ENCODE measurements at regions not wholly inside any gene's neighbourhood (a gene's known extent, or its start where the extent isn't known, plus 50 kb on each side); places are given as distances from the start of the nearest gene placed in this dataset.

DNA sequence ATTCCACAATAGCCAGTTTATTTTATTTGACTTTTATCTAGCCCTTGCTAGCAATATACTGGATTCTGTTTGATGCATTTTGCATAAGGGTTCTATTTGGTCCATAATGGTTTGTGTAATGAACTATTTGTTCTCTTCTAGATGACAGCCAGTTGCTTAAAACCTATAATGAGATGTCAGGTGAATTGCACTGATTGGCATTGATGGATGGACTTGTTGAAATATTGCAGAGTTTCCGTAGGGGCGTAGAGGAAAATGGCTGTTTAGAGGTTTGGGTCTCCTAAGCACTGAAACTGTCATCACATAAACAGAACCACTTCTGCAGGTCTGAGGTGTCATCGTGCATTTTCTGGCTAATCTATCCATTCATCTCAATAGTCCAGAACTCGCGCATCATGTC is 124.9 kb upstream of the HDAC9 start:
- no peak for DNase-seq

- DNase-seq, result no peak
These were observed 116.5 kb upstream of the HDAC9 start for GRCh38 chr7:18378989-18379605.

DNA sequence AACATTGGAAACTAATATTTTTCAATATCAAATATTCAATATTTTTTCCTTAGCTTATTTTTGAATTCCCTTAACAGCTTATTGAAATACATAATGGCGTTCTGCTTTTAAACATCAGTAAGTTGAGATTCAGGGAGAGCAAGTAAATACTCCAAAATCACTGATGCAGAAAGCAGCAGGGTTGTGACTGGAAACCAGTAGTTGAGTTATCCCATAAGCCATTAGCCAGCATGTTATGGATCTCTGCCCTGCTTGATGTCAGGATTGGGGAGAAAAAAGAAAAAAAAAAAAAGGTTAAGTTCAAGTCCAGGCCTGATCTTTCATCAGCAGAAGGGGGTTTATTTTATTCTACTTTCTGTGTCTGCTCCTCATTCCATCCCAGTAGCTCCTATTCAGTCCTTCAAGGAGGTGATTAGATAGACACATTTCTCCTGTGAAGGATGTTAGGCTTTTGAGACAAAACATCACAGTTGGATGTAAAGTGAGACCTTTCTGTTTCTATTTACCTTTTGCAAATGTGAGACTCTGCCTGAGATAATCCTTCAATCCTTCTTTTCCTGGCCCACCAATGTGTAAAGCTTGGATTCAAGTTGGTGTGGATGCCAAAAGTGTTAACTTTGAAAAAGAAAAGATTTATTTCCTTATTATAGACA is 110.9 kb upstream of the HDAC9 start:
- no peak for DNase-seq

DNA sequence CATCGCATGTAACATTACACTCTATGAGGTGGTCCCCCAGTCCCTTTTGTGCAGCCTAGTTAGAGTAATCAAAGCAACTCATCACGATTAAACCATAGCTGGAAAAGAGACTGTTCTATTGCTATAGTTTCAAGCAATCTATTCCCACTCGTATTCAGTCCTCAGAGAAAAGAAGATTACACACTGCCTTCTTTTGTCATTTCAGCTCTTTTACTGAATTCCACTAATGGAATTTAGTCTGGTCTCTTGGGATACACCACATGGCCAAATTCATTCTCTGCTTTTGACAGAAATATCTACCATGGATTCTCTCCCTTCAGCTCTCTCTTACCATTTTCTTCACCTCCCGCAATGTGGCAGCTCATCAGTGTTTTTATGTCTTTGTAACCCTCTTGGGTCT is 108.9 kb upstream of the HDAC9 start:
- no peak for DNase-seq

DNA sequence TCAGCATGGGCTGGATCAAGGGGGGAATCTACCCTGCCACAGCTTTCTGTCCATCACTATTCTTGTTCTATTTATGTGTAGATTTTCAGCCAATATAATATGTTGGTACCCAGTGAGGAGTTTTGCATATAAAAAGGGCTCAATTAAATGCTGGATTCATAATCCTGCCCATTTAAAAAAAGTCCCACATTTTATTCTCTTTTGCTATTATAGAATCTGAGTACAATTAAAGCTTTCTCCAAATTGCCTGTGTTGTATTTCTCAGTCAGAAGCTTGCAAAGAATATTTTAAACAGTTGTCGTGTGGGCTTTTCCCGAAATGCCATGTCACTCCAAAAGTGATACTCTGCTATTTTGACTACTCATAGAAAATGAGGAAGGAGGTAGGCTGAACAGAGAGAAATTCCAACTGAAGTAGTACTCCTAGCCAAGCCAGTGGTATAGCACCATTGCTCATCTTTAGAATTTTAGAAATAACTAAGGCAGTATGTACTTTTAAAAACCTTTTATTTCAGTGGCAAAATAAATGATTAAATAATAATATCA is 108.3 kb upstream of the HDAC9 start:
- no peak for DNase-seq

- no peak for DNase-seq
These were observed 105.0 kb upstream of the HDAC9 start for GRCh38 chr7:18390535-18390907.

DNA sequence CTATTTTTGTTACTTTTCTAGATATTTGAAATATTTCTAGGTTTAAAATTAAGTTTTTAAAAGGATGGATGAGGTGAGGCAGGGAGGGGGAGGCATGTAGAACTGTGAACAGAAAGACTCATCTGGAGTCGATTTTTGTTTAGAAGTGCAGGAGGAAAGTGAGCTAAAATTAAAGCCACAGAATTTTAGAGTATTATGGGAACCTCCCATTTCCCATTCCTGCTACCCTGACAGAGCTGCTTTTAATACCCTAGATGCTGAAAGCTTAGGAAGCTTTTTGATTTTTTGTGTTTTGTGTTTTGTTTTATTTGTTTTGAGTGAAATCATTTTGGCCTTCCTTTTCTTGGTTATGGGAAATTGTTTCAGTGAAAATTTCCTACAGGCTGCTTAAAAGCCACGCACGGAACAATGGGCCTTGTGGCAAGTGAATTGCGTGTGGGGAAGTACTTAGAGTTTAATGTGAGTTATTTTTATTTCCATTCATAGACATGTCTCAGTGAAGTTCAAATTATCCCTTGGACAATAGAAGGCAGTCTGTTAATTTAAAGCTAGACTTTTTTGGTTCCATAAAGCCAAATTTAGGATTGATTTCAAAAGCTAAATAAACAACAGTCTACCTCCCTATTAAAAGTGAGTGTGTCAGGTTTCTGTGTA is 102.0 kb upstream of the HDAC9 start:
- no peak for DNase-seq

- DNase-seq, result no peak
These were observed 99.7 kb upstream of the HDAC9 start for GRCh38 chr7:18395868-18396267.

GRCh38 chr7:18396953-18397352 is 98.6 kb upstream of the HDAC9 start:
- DNase-seq, result no peak

- DNase-seq, result no peak
These were observed 95.9 kb upstream of the HDAC9 start for GRCh38 chr7:18399436-18400235.

GRCh38 chr7:18400275-18400674 is 95.3 kb upstream of the HDAC9 start:
- DNase-seq, result no peak

GRCh38 chr7:18400726-18401125 is 94.8 kb upstream of the HDAC9 start:
- DNase-seq, result no peak

DNA sequence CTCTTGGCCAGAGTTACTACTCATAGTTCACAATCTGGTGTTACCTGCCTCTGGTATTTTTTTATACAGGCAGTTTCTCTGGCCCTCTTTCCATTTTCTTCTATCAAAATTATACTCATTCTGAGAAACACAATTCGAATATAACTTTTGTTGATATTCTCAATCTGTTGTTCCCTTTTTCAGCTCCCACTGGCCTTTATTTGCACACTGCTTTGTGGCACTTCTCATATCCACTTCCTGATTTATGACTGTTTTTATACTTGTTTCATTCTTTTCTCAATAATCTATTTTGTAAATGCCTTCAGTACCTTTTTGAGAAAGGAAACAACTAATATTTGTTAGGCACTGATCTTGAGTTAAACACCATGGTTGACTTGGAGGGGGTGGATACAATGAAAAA is 93.8 kb upstream of the HDAC9 start:
- DNase-seq, result no peak

- DNase-seq, result no peak
These were observed 92.9 kb upstream of the HDAC9 start for GRCh38 chr7:18402488-18403183.

DNA sequence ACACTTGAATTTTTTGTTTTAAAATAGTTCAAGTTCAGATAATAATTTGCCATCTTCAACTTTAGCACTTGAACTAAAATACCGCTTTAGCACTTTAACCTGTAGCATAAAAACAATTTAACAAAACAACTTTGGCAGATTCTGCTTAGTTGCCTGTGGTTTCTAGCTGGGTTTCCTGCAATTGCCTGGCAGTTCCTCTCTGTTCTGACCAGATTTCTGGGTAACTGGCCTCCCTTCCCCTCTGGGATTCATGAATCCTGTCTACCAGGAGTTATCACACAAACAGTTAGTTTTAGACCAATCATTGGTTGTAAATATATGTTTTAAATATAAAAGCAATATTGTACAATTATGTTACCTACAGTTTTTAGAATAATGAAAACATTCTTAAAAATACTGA is 89.8 kb upstream of the HDAC9 start:
- no peak for DNase-seq

DNA sequence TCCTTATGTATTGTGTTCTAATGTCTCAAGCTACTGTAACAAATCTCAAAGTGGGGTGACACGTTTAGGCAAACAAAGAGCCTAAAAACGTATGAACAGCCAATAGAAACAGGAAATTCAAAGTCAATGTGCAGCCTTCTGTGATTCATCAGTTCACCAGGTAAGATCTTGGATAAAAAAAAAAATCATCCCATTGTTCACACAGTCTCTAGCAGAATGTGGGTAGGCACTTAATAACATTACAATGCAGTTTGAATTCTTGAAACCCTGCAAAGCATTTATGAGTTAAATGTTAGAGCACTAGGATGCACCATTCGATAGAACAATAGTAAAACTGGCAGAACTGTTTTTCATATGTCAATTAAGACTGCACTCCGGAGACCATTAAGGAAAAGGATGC is 88.2 kb upstream of the HDAC9 start:
- no peak for DNase-seq

DNA sequence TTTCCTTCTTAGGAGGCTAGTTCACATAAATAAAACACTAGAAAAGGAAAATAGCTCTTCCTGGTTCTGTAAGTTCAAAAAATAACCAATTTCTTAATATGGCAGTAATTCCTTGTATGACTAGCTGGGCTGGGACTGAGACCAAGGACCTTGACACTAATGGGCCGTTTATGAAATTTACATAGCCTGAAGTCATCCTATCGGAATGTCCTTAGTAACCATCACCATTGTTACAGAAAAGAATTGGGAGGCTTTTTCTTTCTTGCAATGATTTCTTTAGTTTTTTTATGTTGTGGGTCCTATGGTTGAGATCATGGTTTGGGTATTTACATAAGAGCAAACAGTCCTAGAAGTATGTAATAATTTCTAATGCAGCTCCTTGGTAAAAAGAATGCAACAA is 87.1 kb upstream of the HDAC9 start:
- DNase-seq, result no peak

DNA sequence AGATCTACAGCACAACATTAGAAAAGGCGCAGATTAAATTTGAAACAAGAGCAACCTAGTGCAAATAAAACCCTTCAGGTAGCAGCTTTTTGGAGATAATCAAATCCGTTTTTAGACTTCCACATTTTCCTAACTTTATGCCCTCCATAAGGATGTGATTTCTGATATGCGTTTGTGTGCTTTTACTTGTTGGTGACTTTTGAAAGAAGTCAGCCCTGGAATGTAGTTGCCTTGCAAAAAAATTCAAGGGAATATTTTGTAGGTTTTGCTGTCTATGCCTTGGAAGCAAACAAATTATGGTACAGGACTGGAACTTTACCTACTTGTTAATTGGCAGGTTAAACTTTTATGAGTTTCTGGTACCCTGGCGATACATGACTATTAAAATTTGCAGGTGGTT is 86.7 kb upstream of the HDAC9 start:
- DNase-seq, result no peak

DNA sequence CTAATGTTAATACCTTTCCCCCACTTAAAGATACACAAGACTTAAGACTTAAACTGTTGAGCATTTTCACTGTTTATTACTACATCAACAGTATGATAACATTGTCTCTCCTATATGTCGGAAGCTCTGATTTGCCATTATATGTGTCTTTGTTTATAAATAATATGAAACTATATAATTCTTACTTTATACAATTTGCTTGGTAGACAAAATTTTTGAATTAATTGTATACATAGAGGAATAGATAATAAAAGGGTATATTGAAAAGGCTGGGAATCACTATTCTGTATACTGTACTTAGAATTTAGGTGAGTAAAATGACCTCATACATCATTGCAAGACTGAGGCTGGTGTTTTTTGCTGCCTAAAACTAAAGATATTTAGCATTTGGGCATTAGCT is 82.1 kb upstream of the HDAC9 start:
- DNase-seq, result no peak

- DNase-seq, result no peak
These were observed 80.7 kb upstream of the HDAC9 start for GRCh38 chr7:18414885-18415284.

GRCh38 chr7:18416988-18417387 is 78.6 kb upstream of the HDAC9 start:
- no peak for DNase-seq

DNA sequence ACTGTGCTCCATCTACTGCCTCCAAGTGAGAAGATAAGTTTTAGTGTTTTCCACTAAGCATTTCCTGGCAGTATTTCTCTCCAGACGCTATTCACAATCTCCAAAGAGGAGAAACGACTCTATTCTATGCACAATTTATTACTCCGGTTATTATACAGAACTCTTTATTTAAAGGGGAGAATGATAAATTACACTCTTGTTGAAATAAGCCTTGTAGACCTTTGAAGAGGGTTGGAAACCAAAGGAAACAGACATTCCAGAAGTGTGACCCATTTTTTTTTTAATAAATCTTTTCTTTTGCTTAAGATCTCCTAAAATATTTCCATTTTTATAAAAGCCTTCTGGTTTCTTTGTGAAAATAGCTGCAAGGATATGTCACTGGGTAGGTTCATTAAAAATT is 76.1 kb upstream of the HDAC9 start:
- no peak for DNase-seq

- no peak for DNase-seq
These were observed 75.4 kb upstream of the HDAC9 start for GRCh38 chr7:18420108-18420507.
